ENCODE measurements at regions not wholly inside any gene's neighbourhood (a gene's known extent, or its start where the extent isn't known, plus 50 kb on each side); places are given as distances from the start of the nearest gene placed in this dataset.

DNA sequence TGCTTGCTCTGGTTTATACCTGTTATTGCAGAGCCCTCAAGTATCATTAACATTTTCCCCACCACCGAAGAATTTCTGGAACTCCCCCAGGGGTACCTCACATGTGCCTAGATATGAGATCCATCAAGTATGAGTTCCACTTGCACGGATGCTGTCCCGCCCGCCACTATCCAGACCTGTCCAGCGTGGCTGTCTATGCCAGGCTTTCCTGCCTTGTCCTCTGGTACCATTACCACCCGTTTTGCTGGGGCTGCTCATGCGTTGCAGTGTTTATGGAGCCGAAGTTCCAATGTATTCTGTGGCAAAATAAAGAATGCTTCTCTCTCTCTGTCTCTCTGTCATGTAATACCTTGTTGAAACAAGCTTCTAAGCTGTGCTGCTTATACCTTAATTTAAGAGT, 543.5 kb upstream of the PTBP2 start:
- Mint-ChIP-seq H3K27ac (no peak overlapping the region), H3K9me3 (no peaks in the 10 kb centered on the region), H3K27me3 (ENCODE audit: low read depth) (no peaks in the 10 kb centered on the region), H3K36me3 (ENCODE audit: low read depth) (no peaks in the 10 kb centered on the region), H3K4me1 (ENCODE audit: low read depth) (no peaks in the 10 kb centered on the region), H3K4me3 (ENCODE audit: low read depth) (no peak overlapping the region)
- intact Hi-C loops (cut with micrococcal nuclease), result no loop called here
- DNase-seq (ENCODE audit: low spot score), result no peak

- no peaks in the 10 kb centered on the region for H3K36me3 Mint-ChIP-seq (ENCODE audit: low read depth)
- no peaks in the 10 kb centered on the region for H3K27me3 Mint-ChIP-seq (ENCODE audit: low read depth)
- no peaks in the 10 kb centered on the region for H3K4me1 Mint-ChIP-seq (ENCODE audit: low read depth)
- DNase-seq (ENCODE audit: low spot score), result no peak
- intact Hi-C loops (cut with micrococcal nuclease), result no loop called here
- H3K4me3 Mint-ChIP-seq (ENCODE audit: low read depth), result no peak overlapping the region
- peaks cover 3% of the 10 kb centered on the region for H3K9me3 Mint-ChIP-seq
- H3K27ac Mint-ChIP-seq, result no peak overlapping the region
These were observed 538.1 kb upstream of the PTBP2 start for GRCh38 chr1:96183485-96183884.

DNA sequence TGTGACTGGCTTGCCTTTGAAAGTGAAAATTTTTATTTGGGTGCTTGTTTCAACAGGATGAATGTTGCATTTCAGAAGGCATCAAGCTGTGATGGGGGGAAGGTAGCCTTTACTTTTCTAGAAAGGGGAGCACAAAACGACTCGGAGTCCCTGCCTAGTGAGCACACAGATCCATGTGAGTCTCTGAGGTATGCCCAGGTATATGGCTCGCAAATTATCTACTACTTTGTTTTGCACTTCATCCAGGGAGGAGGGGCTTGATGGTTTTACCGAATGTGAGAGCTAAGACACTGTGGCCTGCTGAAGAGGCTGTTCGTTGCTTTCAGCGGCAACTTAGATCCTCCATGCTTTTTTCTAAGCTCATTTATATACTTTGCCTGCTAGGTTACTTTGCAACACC, 537.7 kb upstream of the PTBP2 start:
- intact Hi-C loops (cut with micrococcal nuclease), result no loop called here
- H3K27me3 Mint-ChIP-seq (ENCODE audit: low read depth), result no peaks in the 10 kb centered on the region
- no peak overlapping the region for H3K4me3 Mint-ChIP-seq (ENCODE audit: low read depth)
- H3K27ac Mint-ChIP-seq, result no peak overlapping the region
- peaks cover 3% of the 10 kb centered on the region for H3K9me3 Mint-ChIP-seq
- H3K36me3 Mint-ChIP-seq (ENCODE audit: low read depth), result no peaks in the 10 kb centered on the region
- DNase-seq (ENCODE audit: low spot score), result no peak
- H3K4me1 Mint-ChIP-seq (ENCODE audit: low read depth), result no peaks in the 10 kb centered on the region

DNA sequence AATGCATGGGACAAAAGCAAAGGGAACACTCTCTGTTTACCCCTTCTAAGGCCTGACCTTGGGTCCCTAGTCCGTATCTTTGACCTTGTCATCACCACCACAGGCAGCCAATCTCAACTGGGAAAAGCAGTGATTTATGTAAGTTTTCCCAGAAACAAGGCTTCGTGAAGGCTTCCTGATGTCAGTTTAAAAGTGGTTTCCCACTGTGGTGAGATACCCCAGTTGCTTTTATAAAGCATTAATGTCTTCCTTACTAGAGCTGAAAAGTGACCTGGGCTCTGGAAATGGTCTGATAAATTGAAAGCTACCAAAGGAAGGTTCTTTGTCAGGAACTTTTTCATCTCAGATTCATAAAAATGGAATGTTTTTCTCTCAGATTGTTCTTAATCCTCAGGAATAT, 536.4 kb upstream of the PTBP2 start:
- intact Hi-C loops (cut with micrococcal nuclease), result no loop called here
- Mint-ChIP-seq H3K4me3 (ENCODE audit: low read depth) (no peak overlapping the region), H3K27me3 (ENCODE audit: low read depth) (no peaks in the 10 kb centered on the region), H3K9me3 (peaks cover 3% of the 10 kb centered on the region), H3K4me1 (ENCODE audit: low read depth) (no peaks in the 10 kb centered on the region), H3K36me3 (ENCODE audit: low read depth) (no peaks in the 10 kb centered on the region), H3K27ac (no peak overlapping the region)
- no peak for DNase-seq (ENCODE audit: low spot score)

DNA sequence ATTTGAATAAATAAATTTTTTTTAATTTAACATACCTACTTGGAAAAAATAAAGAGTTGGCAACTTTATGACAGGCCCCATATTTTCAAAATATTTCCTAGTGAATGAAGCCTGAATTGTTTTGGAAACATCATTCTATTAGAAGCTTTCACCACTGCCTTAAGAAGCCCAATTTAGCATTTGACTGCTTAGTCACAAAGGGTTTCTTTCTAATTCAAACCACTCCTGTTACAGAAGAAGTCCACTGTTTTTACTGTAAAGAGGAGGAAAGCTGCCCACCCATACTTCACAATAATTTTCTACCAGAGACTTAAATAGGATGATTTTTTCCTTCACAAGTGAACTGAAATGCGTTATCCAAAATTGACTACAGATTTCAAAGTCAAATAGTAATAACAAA, 534.6 kb upstream of the PTBP2 start:
- no peak for DNase-seq (ENCODE audit: low spot score)
- Mint-ChIP-seq H3K36me3 (ENCODE audit: low read depth) (no peaks in the 10 kb centered on the region), H3K4me1 (ENCODE audit: low read depth) (no peaks in the 10 kb centered on the region), H3K27ac (no peak overlapping the region), H3K4me3 (ENCODE audit: low read depth) (no peak overlapping the region), H3K9me3 (peaks cover 6% of the 10 kb centered on the region), H3K27me3 (ENCODE audit: low read depth) (no peaks in the 10 kb centered on the region)
- intact Hi-C loops (cut with micrococcal nuclease), result no loop called here

GRCh38 chr1:96191165-96191564, 530.4 kb upstream of the PTBP2 start:
- intact Hi-C loops (cut with micrococcal nuclease), result no loop called here
- H3K36me3 Mint-ChIP-seq (ENCODE audit: low read depth), result no peaks in the 10 kb centered on the region
- H3K9me3 Mint-ChIP-seq, result peaks cover 6% of the 10 kb centered on the region
- no peak overlapping the region for H3K27ac Mint-ChIP-seq
- H3K27me3 Mint-ChIP-seq (ENCODE audit: low read depth), result no peaks in the 10 kb centered on the region
- no peaks in the 10 kb centered on the region for H3K4me1 Mint-ChIP-seq (ENCODE audit: low read depth)
- no peak overlapping the region for H3K4me3 Mint-ChIP-seq (ENCODE audit: low read depth)
- no peak for DNase-seq (ENCODE audit: low spot score)

- no peak for DNase-seq (ENCODE audit: low spot score)
- no peak overlapping the region for H3K27ac Mint-ChIP-seq
- H3K27me3 Mint-ChIP-seq (ENCODE audit: low read depth), result no peaks in the 10 kb centered on the region
- H3K4me1 Mint-ChIP-seq (ENCODE audit: low read depth), result no peaks in the 10 kb centered on the region
- H3K36me3 Mint-ChIP-seq (ENCODE audit: low read depth), result no peaks in the 10 kb centered on the region
- peaks cover 3% of the 10 kb centered on the region for H3K9me3 Mint-ChIP-seq
- no peak overlapping the region for H3K4me3 Mint-ChIP-seq (ENCODE audit: low read depth)
- intact Hi-C loops (cut with micrococcal nuclease), result no loop called here
These were observed 515.1 kb upstream of the PTBP2 start for GRCh38 chr1:96206451-96206850.

GRCh38 chr1:96207936-96208335, 513.6 kb upstream of the PTBP2 start:
- no peaks in the 10 kb centered on the region for H3K36me3 Mint-ChIP-seq (ENCODE audit: low read depth)
- no peak overlapping the region for H3K4me3 Mint-ChIP-seq (ENCODE audit: low read depth)
- no peaks in the 10 kb centered on the region for H3K27me3 Mint-ChIP-seq (ENCODE audit: low read depth)
- peaks cover 3% of the 10 kb centered on the region for H3K9me3 Mint-ChIP-seq
- no peaks in the 10 kb centered on the region for H3K4me1 Mint-ChIP-seq (ENCODE audit: low read depth)
- DNase-seq (ENCODE audit: low spot score), result no peak
- H3K27ac Mint-ChIP-seq, result no peak overlapping the region
- intact Hi-C loops (cut with micrococcal nuclease), result no loop called here

- no peak overlapping the region for H3K4me3 Mint-ChIP-seq (ENCODE audit: low read depth)
- H3K4me1 Mint-ChIP-seq (ENCODE audit: low read depth), result no peaks in the 10 kb centered on the region
- H3K36me3 Mint-ChIP-seq (ENCODE audit: low read depth), result no peaks in the 10 kb centered on the region
- intact Hi-C loops (cut with micrococcal nuclease), result no loop called here
- H3K9me3 Mint-ChIP-seq, result peaks cover 3% of the 10 kb centered on the region
- no peaks in the 10 kb centered on the region for H3K27me3 Mint-ChIP-seq (ENCODE audit: low read depth)
- no peak for DNase-seq (ENCODE audit: low spot score)
- no peak overlapping the region for H3K27ac Mint-ChIP-seq
These were observed 513.2 kb upstream of the PTBP2 start for GRCh38 chr1:96208428-96208827.

DNA sequence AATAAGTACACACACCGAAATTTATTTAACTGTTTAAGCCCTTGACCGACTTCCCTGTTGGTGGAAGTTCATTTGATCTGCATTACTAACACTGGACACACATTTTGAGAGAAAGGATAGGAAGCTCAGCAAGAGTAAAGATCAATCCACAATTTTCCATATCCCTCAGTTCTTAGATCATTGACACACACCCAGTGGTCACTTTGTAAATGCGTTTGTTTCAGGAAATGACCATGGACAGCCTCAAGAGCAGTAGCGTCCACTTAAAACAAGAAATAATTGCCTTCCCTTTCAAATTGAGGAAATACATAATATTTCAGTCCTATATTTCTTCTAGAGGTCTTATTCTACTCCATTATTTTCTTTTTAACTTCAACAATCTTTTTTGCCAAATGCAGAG, 511.5 kb upstream of the PTBP2 start:
- no peak for DNase-seq (ENCODE audit: low spot score)
- Mint-ChIP-seq H3K9me3 (peaks cover 3% of the 10 kb centered on the region), H3K36me3 (ENCODE audit: low read depth) (no peaks in the 10 kb centered on the region), H3K4me1 (ENCODE audit: low read depth) (no peaks in the 10 kb centered on the region), H3K4me3 (ENCODE audit: low read depth) (no peak overlapping the region), H3K27ac (no peak overlapping the region), H3K27me3 (ENCODE audit: low read depth) (no peaks in the 10 kb centered on the region)
- intact Hi-C loops (cut with micrococcal nuclease), result no loop called here

DNA sequence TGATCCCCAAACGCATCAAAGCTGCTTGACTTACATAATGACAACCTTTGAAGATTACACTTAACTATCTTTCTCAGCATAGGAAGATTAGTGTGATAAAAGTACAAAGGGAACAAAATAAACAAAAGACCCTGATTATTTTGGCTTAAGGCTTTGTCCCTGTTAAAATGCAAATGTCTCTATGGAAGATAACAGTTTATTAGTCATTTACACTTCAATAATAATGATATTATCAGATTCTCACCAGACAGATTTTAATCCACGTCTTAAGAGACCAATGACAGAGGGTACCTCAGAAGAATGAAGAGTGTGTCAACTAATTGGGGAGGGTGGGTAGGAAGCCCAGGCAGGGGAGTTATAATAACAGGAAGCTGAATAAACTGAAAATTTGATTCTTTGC, 510.4 kb upstream of the PTBP2 start:
- Mint-ChIP-seq H3K4me1 (ENCODE audit: low read depth) (no peaks in the 10 kb centered on the region), H3K27ac (no peak overlapping the region), H3K4me3 (ENCODE audit: low read depth) (no peak overlapping the region), H3K9me3 (peaks cover 3% of the 10 kb centered on the region), H3K36me3 (ENCODE audit: low read depth) (no peaks in the 10 kb centered on the region), H3K27me3 (ENCODE audit: low read depth) (no peaks in the 10 kb centered on the region)
- intact Hi-C loops (cut with micrococcal nuclease), result no loop called here
- DNase-seq (ENCODE audit: low spot score), result no peak

GRCh38 chr1:96214982-96215381, 506.6 kb upstream of the PTBP2 start:
- intact Hi-C loops (cut with micrococcal nuclease), result no loop called here
- Mint-ChIP-seq H3K9me3 (no peaks in the 10 kb centered on the region), H3K27me3 (ENCODE audit: low read depth) (no peaks in the 10 kb centered on the region), H3K27ac (no peak overlapping the region), H3K4me1 (ENCODE audit: low read depth) (no peaks in the 10 kb centered on the region), H3K4me3 (ENCODE audit: low read depth) (no peak overlapping the region), H3K36me3 (ENCODE audit: low read depth) (no peaks in the 10 kb centered on the region)
- DNase-seq (ENCODE audit: low spot score), result no peak

- H3K36me3 Mint-ChIP-seq (ENCODE audit: low read depth), result no peaks in the 10 kb centered on the region
- intact Hi-C loops (cut with micrococcal nuclease), result no loop called here
- no peak overlapping the region for H3K27ac Mint-ChIP-seq
- no peaks in the 10 kb centered on the region for H3K4me1 Mint-ChIP-seq (ENCODE audit: low read depth)
- DNase-seq (ENCODE audit: low spot score), result no peak
- no peaks in the 10 kb centered on the region for H3K9me3 Mint-ChIP-seq
- no peak overlapping the region for H3K4me3 Mint-ChIP-seq (ENCODE audit: low read depth)
- no peaks in the 10 kb centered on the region for H3K27me3 Mint-ChIP-seq (ENCODE audit: low read depth)
These were observed 500.9 kb upstream of the PTBP2 start for GRCh38 chr1:96220651-96221050.

GRCh38 chr1:96222701-96223100, 498.9 kb upstream of the PTBP2 start:
- H3K4me3 Mint-ChIP-seq (ENCODE audit: low read depth), result no peak overlapping the region
- intact Hi-C loops (cut with micrococcal nuclease), result no loop called here
- H3K27me3 Mint-ChIP-seq (ENCODE audit: low read depth), result no peaks in the 10 kb centered on the region
- no peaks in the 10 kb centered on the region for H3K36me3 Mint-ChIP-seq (ENCODE audit: low read depth)
- no peaks in the 10 kb centered on the region for H3K4me1 Mint-ChIP-seq (ENCODE audit: low read depth)
- H3K27ac Mint-ChIP-seq, result no peak overlapping the region
- H3K9me3 Mint-ChIP-seq, result no peaks in the 10 kb centered on the region
- no peak for DNase-seq (ENCODE audit: low spot score)

Measured in activated T-helper 2 cell treated with anti-CD3 and anti-CD28 coated beads, Interferon-gamma antibody, Interleukin-2, Interleukin-4, amounts not matched to agents 10 μg/mL and 5 μg/mL and 100 μg/mL, durations not matched to agents 14 hours and 24 hours and 36 hours (primary cell).